Activated CD4-positive, alpha-beta memory T cell treated with anti-CD3 and anti-CD28 coated beads, Interleukin-2, amount 10 ng/mL, durations not matched to agents 7 days and 5 days (primary cell): ENCODE measurements at regions not wholly inside any gene's neighbourhood (a gene's known extent, or its start where the extent isn't known, plus 50 kb on each side); places are given as distances from the start of the nearest gene placed in this dataset.

Source experiments
- CTCF ChIA-PET: fragments of 350-600 bp; sonication (Branson Sonifier 250); formaldehyde crosslinking; loops from one replicate; lab custom pipeline; 2021; ENCODE audit warnings: antibody characterized with exemption, inconsistent platforms; lab: Charles Lee
- POLR2A ChIA-PET: fragments of 350-600 bp; sonication (Branson Sonifier 250); formaldehyde crosslinking; loops from one replicate; lab custom pipeline; 2021; ENCODE audit warnings: antibody characterized with exemption; lab: Charles Lee
- DNase-seq: peaks from one replicate; pipeline ENCODE4 v3.0.0-alpha.2; 2020
- H3K27ac Mint-ChIP-seq: one replicate; pipeline ENCODE4 v1.8.0; 2021; ENCODE audit warnings: mild to moderate bottlenecking, mixed read lengths
- H3K27me3 Mint-ChIP-seq: one replicate; pipeline ENCODE4 v1.8.0; 2021; ENCODE audit warnings: mixed read lengths
- H3K36me3 Mint-ChIP-seq: one replicate; pipeline ENCODE4 v1.8.0; 2021; ENCODE audit warnings: low read depth, mixed read lengths
- H3K4me1 Mint-ChIP-seq: one replicate; pipeline ENCODE4 v1.8.0; 2021; ENCODE audit warnings: mixed read lengths
- H3K4me3 Mint-ChIP-seq: one replicate; pipeline ENCODE4 v1.8.0; 2021; ENCODE audit warnings: mild to moderate bottlenecking, mixed read lengths
- H3K9me3 Mint-ChIP-seq: one replicate; pipeline ENCODE4 v1.8.0; 2021; ENCODE audit warnings: mixed read lengths

DNA sequence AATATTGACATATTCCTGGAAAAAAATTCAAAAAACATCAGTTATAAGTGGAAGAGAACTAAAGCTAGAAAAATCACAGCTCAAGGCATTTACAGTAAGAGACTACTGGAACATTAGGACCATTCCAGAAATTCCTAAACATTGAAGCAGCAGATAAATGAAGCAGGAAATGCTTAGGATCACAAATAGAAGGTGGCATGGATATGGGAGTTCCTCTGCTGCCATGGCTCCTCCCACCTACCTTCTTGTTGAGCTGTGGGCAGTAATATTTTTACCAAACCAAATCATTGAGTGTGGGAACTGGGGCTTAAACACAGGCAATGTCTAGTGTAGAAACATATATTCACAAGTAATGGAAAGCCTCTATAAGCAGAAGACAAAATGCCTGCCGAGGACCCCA is 292.8 kb downstream of the ANKRD7 start:
- DNase-seq: no peak
- CTCF ChIA-PET: no interaction called here
- no peaks in the 10 kb centered on the region for H3K4me1 Mint-ChIP-seq
- H3K27ac Mint-ChIP-seq: no peak overlapping the region
- no peaks in the 10 kb centered on the region for H3K36me3 Mint-ChIP-seq
- peaks cover 4% of the 10 kb centered on the region for H3K9me3 Mint-ChIP-seq
- H3K4me3 Mint-ChIP-seq: no peak overlapping the region
- H3K27me3 Mint-ChIP-seq: no peaks in the 10 kb centered on the region
- POLR2A ChIA-PET: no interaction called here

DNA sequence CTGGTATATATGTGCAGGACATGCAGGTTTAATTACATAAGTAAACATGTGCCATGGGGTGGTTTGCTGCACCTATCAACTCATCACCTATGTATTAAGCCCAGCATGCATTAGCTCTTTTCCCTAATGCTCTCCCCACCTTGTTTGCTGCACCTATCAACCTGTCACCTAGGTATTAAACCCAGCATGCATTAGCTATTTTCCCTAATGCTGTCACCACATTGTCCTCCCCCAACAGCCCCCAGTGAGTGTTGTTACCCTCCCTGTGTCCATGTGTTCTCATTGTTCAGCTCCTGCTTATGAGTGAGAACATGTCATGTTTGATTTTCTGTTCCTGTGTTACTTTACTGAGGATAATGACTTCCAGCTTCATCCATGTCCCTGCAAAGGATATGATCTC is 300.5 kb downstream of the ANKRD7 start:
- POLR2A ChIA-PET: no interaction called here
- H3K9me3 Mint-ChIP-seq: peaks cover 4% of the 10 kb centered on the region
- no peaks in the 10 kb centered on the region for H3K27me3 Mint-ChIP-seq
- CTCF ChIA-PET: interaction anchor here (0.7 kb wide), 1 partner anchor 269 kb away, joined by 3 read pairs; no protein-coding TSS in a partner anchor
- H3K4me3 Mint-ChIP-seq: no peak overlapping the region
- H3K27ac Mint-ChIP-seq: no peak overlapping the region
- H3K4me1 Mint-ChIP-seq: no peaks in the 10 kb centered on the region
- no peak for DNase-seq
- H3K36me3 Mint-ChIP-seq: no peaks in the 10 kb centered on the region

DNA sequence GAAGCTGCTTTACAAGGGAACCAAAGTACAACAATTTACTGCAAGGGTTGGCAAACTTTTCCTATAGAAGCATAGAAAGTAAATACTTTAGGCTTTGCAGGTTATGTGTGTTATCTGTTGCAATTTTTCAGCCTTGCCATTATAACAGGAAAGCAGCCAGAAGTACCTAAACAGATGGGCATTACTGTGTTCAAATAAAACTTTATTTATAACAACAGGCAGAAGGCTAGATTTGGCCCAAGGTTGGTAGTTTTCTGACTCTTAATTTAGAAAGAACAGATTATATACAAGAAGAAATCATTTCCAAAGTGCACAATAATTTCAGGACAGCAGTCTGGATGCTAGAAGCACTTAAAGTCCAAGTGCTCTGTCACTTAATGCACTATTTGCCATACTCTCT is 307.1 kb downstream of the ANKRD7 start:
- H3K4me3 Mint-ChIP-seq: no peak overlapping the region
- POLR2A ChIA-PET: no interaction called here
- H3K4me1 Mint-ChIP-seq: no peaks in the 10 kb centered on the region
- CTCF ChIA-PET: no interaction called here
- no peaks in the 10 kb centered on the region for H3K27me3 Mint-ChIP-seq
- no peak overlapping the region for H3K27ac Mint-ChIP-seq
- no peaks in the 10 kb centered on the region for H3K9me3 Mint-ChIP-seq
- DNase-seq: no peak
- H3K36me3 Mint-ChIP-seq: no peaks in the 10 kb centered on the region

DNA sequence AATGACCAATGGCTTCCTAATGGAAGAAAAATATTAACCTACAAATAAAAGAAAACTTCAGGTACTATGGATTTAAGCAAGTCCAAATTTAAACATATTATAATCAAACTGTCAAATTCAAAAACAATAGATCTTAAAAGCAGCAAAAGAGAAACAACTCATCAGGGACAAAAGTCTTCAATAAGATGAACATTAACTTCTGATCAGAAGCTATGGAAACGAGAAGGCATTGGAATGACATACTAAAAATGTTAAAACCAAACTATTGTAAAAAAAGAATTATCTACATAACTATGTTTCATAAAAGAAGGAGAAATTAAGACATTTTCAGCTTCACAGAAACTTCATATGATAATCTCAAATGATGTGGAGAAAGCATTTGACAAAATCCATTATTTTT is 334.7 kb downstream of the ANKRD7 start:
- no peak for DNase-seq
- H3K36me3 Mint-ChIP-seq: no peaks in the 10 kb centered on the region
- peaks cover 2% of the 10 kb centered on the region for H3K9me3 Mint-ChIP-seq
- no peak overlapping the region for H3K27ac Mint-ChIP-seq
- POLR2A ChIA-PET: no interaction called here
- no peaks in the 10 kb centered on the region for H3K27me3 Mint-ChIP-seq
- no peak overlapping the region for H3K4me3 Mint-ChIP-seq
- CTCF ChIA-PET: no interaction called here
- no peaks in the 10 kb centered on the region for H3K4me1 Mint-ChIP-seq

DNA sequence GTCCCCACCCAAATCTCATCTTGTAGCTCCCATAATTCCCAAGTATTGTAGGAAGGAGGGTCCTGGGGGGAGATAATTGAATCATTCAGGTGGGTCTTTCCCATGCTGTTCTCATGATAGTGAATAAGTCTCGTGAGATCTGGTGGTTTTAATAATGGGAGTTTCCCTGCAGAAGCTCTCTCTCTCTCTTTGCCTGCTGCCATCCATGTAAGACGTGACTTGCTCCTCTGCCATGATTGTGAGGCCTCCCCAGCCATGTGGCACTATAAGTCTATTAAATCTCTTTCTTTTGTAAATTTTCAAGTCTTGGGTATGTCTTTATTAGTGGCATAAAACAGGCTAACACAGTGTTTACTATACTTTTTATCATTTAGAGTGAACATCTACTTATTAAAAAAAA is 338.8 kb downstream of the ANKRD7 start:
- ChIA-PET POLR2A (no interaction called here), CTCF (no interaction called here)
- peaks cover 4% of the 10 kb centered on the region for H3K9me3 Mint-ChIP-seq
- no peak for DNase-seq
- H3K27ac Mint-ChIP-seq: no peak overlapping the region
- no peaks in the 10 kb centered on the region for H3K36me3 Mint-ChIP-seq
- no peaks in the 10 kb centered on the region for H3K27me3 Mint-ChIP-seq
- H3K4me1 Mint-ChIP-seq: no peaks in the 10 kb centered on the region
- no peak overlapping the region for H3K4me3 Mint-ChIP-seq

DNA sequence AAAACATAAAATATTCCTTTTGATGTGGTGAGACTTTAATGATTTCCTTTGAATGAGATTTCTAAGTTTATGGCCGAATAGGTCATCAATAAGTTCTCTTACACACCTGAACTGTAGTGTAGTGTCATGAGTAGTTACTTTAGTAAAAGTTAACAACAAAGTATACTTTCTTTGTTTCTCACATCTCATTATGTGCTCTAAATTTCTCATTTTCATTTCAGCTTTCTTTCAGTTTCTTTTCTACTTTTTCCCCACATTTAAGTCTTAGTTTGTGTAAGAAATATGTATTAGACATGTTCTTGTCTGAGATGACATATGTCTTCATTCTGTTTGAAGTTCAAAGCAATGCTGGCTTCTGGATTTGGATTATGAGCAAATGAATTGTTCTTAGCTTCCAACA is 348.1 kb downstream of the ANKRD7 start:
- no peaks in the 10 kb centered on the region for H3K27me3 Mint-ChIP-seq
- no peak for DNase-seq
- H3K36me3 Mint-ChIP-seq: no peaks in the 10 kb centered on the region
- ChIA-PET POLR2A (no interaction called here), CTCF (no interaction called here)
- no peaks in the 10 kb centered on the region for H3K4me1 Mint-ChIP-seq
- H3K27ac Mint-ChIP-seq: no peak overlapping the region
- no peak overlapping the region for H3K4me3 Mint-ChIP-seq
- H3K9me3 Mint-ChIP-seq: no peaks in the 10 kb centered on the region

DNA sequence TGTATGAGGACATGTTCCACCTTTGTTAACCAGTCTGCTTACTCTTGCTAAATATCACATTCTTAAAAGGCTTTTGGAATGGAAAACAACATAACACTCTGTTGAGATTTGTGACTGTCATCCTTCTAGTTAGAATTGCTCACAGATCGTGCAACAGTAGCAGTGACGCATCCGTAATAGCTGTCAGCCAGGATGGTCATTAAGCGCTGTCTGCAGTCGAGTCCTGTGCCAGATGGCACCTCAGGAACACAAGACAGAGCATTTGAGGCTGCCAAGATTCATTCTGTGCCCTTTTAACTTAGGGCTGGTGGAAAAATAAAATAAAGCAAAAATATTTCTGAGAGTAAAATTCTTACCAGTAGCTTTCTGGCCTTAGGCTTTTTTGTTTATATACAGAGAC is 348.6 kb downstream of the ANKRD7 start:
- Mint-ChIP-seq H3K9me3 (no peaks in the 10 kb centered on the region), H3K4me1 (no peaks in the 10 kb centered on the region), H3K27me3 (no peaks in the 10 kb centered on the region), H3K27ac (no peak overlapping the region), H3K4me3 (no peak overlapping the region), H3K36me3 (no peaks in the 10 kb centered on the region)
- ChIA-PET CTCF (no interaction called here), POLR2A (no interaction called here)
- DNase-seq: no peak

DNA sequence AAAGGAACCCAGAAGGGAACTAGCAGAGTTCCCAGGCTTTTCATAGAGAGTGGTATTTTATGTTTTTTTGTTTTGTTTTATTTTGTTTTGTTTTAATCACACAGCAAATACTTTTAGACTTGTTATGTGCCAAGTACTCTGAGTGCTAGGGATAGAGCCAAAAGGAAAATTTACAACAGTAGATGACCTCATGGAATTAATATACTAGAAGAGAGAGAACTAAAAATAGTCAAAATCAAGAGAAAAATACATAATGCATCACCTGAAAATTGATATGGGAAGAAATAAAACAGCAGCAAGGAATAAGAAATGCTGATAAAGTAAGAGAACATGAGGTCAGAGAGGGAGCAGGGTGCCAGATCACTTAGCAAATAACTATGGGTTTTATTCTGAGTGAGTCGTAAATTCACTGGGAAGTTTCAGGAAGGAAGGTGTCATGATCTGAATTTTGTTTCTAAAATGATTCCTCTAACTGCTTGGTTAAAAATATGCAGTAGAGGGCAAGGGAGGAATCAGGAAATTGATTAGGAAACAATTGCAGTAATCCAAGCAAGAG is 351.0 kb downstream of the ANKRD7 start:
- Mint-ChIP-seq H3K9me3 (no peaks in the 10 kb centered on the region), H3K27ac (no peak overlapping the region), H3K4me1 (no peaks in the 10 kb centered on the region), H3K27me3 (no peaks in the 10 kb centered on the region), H3K4me3 (no peak overlapping the region), H3K36me3 (no peaks in the 10 kb centered on the region)
- ChIA-PET CTCF (no interaction called here), POLR2A (no interaction called here)
- no peak for DNase-seq

DNA sequence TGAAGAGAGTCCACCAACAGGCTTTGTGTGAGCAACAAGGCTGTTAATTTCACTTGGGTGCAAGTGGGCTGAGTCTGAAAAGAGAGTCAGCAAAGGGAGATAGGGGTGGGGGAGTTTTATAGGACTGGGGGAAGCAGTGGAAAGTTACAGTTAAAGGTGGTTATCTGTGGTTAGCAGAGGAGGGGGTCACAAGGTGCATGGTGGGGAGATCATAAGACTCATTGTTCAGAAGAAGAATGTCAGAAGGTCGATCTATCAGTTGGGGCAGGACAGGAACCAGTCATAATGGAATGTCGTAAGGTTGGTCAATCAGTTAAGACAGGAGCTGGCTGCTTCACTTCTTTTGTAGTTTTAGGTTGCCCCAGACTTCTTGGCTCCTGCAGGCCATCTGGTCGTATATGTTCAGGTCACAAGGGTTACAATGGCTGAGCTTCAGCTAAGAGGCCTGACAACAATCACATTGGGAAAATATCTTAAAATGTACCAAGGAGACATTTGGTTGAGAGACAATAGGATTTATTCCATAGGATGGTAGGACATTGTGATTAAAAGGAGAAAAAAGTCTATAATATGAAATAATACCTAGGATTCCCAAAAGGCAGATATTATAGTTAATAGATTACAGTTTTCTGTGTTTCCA is 356.4 kb downstream of the ANKRD7 start:
- POLR2A ChIA-PET: no interaction called here
- no peak overlapping the region for H3K4me3 Mint-ChIP-seq
- H3K9me3 Mint-ChIP-seq: peaks cover 3% of the 10 kb centered on the region
- no peaks in the 10 kb centered on the region for H3K4me1 Mint-ChIP-seq
- H3K36me3 Mint-ChIP-seq: no peaks in the 10 kb centered on the region
- DNase-seq: no peak
- CTCF ChIA-PET: no interaction called here
- no peaks in the 10 kb centered on the region for H3K27me3 Mint-ChIP-seq
- no peak overlapping the region for H3K27ac Mint-ChIP-seq

DNA sequence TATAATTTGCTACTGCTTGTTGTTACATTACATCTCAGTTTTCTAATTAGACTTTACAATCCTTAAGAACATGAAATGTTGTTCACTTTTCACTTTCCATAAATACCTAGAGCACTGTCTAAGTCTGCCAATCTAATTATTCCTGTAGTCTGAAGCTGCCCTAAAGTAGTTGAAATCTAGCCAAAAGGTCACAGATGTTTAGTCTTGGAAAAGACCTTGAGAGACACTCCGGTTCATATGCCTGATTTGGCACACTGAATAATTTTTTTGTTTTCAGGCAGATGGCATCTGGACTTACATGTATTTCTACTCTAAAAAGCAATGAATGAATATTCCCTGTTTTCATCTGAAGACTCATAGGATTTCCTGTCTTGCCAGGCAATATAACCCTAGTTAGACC is 359.1 kb downstream of the ANKRD7 start:
- Mint-ChIP-seq H3K4me3 (no peak overlapping the region), H3K36me3 (no peaks in the 10 kb centered on the region), H3K4me1 (no peaks in the 10 kb centered on the region), H3K9me3 (peaks cover 8% of the 10 kb centered on the region), H3K27me3 (no peaks in the 10 kb centered on the region), H3K27ac (no peak overlapping the region)
- CTCF ChIA-PET: no interaction called here
- POLR2A ChIA-PET: no interaction called here
- DNase-seq: no peak

DNA sequence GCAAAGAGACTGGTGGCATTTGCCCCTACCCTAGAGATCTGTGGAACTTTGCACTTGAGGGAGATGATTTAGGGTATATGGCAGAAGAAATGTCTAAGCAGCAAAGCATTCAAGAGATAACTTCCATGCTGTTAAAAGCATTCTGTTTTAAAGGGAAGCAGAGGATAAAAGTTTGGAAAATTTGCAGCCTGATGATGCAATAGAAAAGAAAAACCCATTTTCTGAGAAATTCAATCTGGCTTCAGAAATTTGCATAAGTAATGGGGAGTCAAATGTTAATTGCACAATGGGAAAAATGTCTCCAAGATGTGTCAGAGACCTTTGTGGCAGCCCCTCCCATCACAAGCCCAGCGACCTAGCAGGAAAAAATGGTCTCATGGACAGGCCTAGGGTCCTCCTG is 361.7 kb downstream of the ANKRD7 start:
- H3K9me3 Mint-ChIP-seq: peaks cover 10% of the 10 kb centered on the region
- H3K27ac Mint-ChIP-seq: no peak overlapping the region
- POLR2A ChIA-PET: no interaction called here
- H3K4me3 Mint-ChIP-seq: no peak overlapping the region
- no peaks in the 10 kb centered on the region for H3K36me3 Mint-ChIP-seq
- H3K27me3 Mint-ChIP-seq: no peaks in the 10 kb centered on the region
- CTCF ChIA-PET: no interaction called here
- H3K4me1 Mint-ChIP-seq: no peaks in the 10 kb centered on the region
- DNase-seq: no peak

DNA sequence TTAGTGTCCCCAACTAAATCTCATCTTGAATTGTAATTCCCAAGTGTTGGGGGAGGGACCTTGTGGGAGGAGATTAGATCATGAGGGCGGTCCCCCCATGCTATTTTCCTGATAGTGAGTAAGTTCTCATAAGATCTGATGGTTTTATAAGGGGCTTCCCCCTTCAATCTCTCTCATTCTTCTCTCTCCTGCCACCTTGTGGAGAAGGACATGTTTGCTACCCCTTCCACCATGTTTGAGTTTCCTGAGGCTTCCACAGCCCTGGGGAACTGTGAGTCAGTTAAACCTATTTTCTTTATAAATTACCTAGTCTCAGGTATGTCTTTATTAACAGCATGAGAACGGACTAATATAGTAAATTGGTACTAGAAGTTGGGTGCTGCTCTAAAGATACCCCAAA is 365.6 kb downstream of the ANKRD7 start:
- Mint-ChIP-seq H3K27me3 (no peaks in the 10 kb centered on the region), H3K36me3 (no peaks in the 10 kb centered on the region), H3K9me3 (peaks cover 12% of the 10 kb centered on the region), H3K27ac (no peak overlapping the region), H3K4me1 (no peaks in the 10 kb centered on the region), H3K4me3 (no peak overlapping the region)
- DNase-seq: no peak
- CTCF ChIA-PET: no interaction called here
- POLR2A ChIA-PET: no interaction called here

DNA sequence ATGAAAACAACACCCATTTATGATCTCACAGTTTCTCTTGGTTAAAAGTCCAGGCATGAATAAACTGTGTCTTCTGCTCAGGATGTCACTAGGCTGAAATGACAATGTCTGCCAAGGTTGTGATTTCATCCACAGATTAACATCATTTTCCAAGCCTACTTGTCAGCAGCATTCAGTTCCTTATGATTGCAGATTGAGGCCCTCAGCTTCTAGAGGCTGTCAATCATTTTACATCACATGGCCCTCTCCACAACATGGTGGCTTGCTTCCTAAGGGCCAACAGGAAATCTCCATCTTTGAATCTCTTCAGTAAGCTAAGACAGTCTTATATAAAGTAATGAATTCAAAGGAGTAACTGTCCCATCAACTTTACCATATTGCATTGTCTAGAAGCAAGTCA is 377.6 kb downstream of the ANKRD7 start:
- no peaks in the 10 kb centered on the region for H3K9me3 Mint-ChIP-seq
- no peak overlapping the region for H3K27ac Mint-ChIP-seq
- no peaks in the 10 kb centered on the region for H3K36me3 Mint-ChIP-seq
- no peaks in the 10 kb centered on the region for H3K27me3 Mint-ChIP-seq
- DNase-seq: no peak
- no peak overlapping the region for H3K4me3 Mint-ChIP-seq
- ChIA-PET CTCF (no interaction called here), POLR2A (no interaction called here)
- H3K4me1 Mint-ChIP-seq: no peaks in the 10 kb centered on the region

DNA sequence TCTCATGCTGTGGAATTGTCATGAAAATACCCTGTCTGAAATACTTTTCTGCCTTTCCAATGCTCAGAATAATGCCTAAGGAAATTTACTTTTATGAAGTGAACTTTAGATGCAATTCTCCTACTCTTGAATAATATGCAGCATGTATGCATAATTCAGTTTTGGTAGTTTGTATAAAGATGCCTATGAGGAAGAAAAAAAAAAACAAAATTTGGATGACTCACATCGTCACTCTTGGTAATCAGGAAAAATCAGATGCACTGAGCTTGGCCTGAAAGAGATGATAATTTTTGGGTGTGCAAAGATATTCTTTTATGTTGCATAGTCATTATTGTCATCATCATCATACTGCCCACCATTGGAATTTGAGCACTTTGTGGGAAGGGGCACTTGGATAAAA is 382.1 kb downstream of the ANKRD7 start:
- CTCF ChIA-PET: no interaction called here
- no peaks in the 10 kb centered on the region for H3K36me3 Mint-ChIP-seq
- no peaks in the 10 kb centered on the region for H3K27me3 Mint-ChIP-seq
- H3K9me3 Mint-ChIP-seq: no peaks in the 10 kb centered on the region
- H3K27ac Mint-ChIP-seq: no peak overlapping the region
- H3K4me3 Mint-ChIP-seq: no peak overlapping the region
- H3K4me1 Mint-ChIP-seq: no peaks in the 10 kb centered on the region
- no peak for DNase-seq
- POLR2A ChIA-PET: no interaction called here
